Esophagus muscularis mucosa (tissue), 4 donors: ENCODE measurements at regions not wholly inside any gene's neighbourhood (a gene's known extent, or its start where the extent isn't known, plus 50 kb on each side); places are given as distances from the start of the nearest gene placed in this dataset.
"Not testable (repeated sequence)": the region's sequence is repeated elsewhere in the genome, so short reads cannot be mapped to it uniquely, and the experiment has no call there.

Source experiments
- DNase-seq: peaks from one replicate; pipeline ENCODE4 v3.0.0-alpha.2; 2017; ENCODE audit errors: extremely low spot score
- H3K27ac ChIP-seq, 4 donors: fragments of 200-600 bp; sonication (generic); replicated peaks in 1 of 4; 1 replicate in 3 of 4; 2 replicates in 1 of 4; pipeline ENCODE4 v1.5.1; 2016 to 2019; ENCODE audit warnings: mild to moderate bottlenecking in 1 of 4
- H3K27me3 ChIP-seq, 4 donors: fragments of 200-600 bp; sonication (generic); one replicate each; pipeline versions ENCODE4 v1.5.1 to v1.6.0; 2016 to 2019
- H3K36me3 ChIP-seq, 4 donors: fragments of 200-600 bp; sonication (generic); one replicate each; pipeline ENCODE4 v1.5.1; 2016 to 2019
- H3K4me1 ChIP-seq, 4 donors: fragments of 200-600 bp; sonication (generic); one replicate each; pipeline ENCODE4 v1.5.1; 2016 to 2019
- H3K4me3 ChIP-seq, 4 donors: fragments of 200-600 bp; sonication (generic); 1 replicate in 2 of 4; 2 replicates in 2 of 4; pipeline ENCODE4 v1.5.1; 2016 to 2019; ENCODE audit warnings: mild to moderate bottlenecking in 4 of 4, moderate library complexity in 1 of 4
- H3K9me3 ChIP-seq, 4 donors: fragments of 200-600 bp; sonication (generic); 1 replicate in 3 of 4; 2 replicates in 1 of 4; pipeline ENCODE4 v1.5.1; 2016 to 2019
- CTCF ChIP-seq, 3 experiments: fragments of 200-600 bp in 2 of 3; fragments of 450-650 bp in 1 of 3; sonication (generic) in 2 of 3; IDR thresholded peaks; one replicate each; pipeline ENCODE4 v1.5.1; 2017 to 2019; ENCODE audit warnings: antibody characterized with exemption in 3 of 3, mild to moderate bottlenecking in 2 of 3, moderate library complexity in 1 of 3
- EP300 ChIP-seq: sonication (generic); formaldehyde crosslinking; IDR thresholded peaks from one replicate; pipeline ENCODE4 v1.6.1; 2017; ENCODE audit warnings: antibody characterized with exemption
- POLR2A ChIP-seq: fragments of 450-650 bp; IDR thresholded peaks from one replicate; pipeline ENCODE4 v1.6.1; 2017; ENCODE audit warnings: antibody characterized with exemption, moderate library complexity, mild to moderate bottlenecking, low read depth
- POLR2AphosphoS5 ChIP-seq, 2 donors: sonication (generic); formaldehyde crosslinking; IDR thresholded peaks; one replicate each; pipeline ENCODE4 v1.6.1; 2017; ENCODE audit warnings: antibody characterized with exemption in 2 of 2
- WGBS: methylation state at CpG from one replicate; pipeline ENCODE4 v1.1.5; 2018; 5-methylcytosine and 5-hydroxymethylcytosine counted together
- intact Hi-C: fragments of 100-400 bp; cut with DNase I; formaldehyde crosslinking; loops from one replicate; pipeline ENCODE4 v1.15.1; 2023

- no peak for DNase-seq
- Histone ChIP-seq H3K4me1 (no peaks in the 10 kb centered on the region), H3K27me3 (peaks cover 0 to 13% (median 0%) of the 10 kb centered on the region in 4 donors), H3K9me3 (no peaks in the 10 kb centered on the region), H3K36me3 (no peaks in the 10 kb centered on the region), H3K4me3 (no peak overlapping the region), H3K27ac (no peak overlapping the region)
- intact Hi-C loops = no loop called here
- TF ChIP-seq CTCF (IDR thresholded peaks at IDR 0.05) (no peak), POLR2A (no peak), EP300 (no peak), POLR2AphosphoS5 (IDR thresholded peaks at IDR 0.05) (no peak)
- WGBS = 84% methylated on average over 4 of the region's 8 CpGs
Measured at GRCh38 chr12:131413006-131413405, 297.9 kb upstream of the SFSWAP start.

GRCh38 chr12:131413471-131413870 lies 297.4 kb upstream of the SFSWAP start:
- no peak overlapping the region for H3K27ac ChIP-seq
- no peak for DNase-seq
- intact Hi-C loops = no loop called here
- no peaks in the 10 kb centered on the region for H3K36me3 ChIP-seq
- 96% methylated on average over 4 of the region's 12 CpGs for WGBS
- TF ChIP-seq EP300 (no peak), CTCF (IDR thresholded peaks at IDR 0.05) (no peak), POLR2A (no peak), POLR2AphosphoS5 (IDR thresholded peaks at IDR 0.05) (no peak)
- H3K4me3 ChIP-seq = no peak overlapping the region
- H3K27me3 ChIP-seq = peaks cover 0 to 12% (median 0%) of the 10 kb centered on the region in 4 donors
- H3K4me1 ChIP-seq = no peaks in the 10 kb centered on the region
- no peaks in the 10 kb centered on the region for H3K9me3 ChIP-seq

- H3K27ac ChIP-seq, H3K4me1 ChIP-seq, intact Hi-C loops, H3K36me3 ChIP-seq, DNase-seq, H3K4me3 ChIP-seq, H3K9me3 ChIP-seq: not testable (repeated sequence)
- peaks cover 0 to 12% (median 0%) of the 10 kb centered on the region in 4 donors for H3K27me3 ChIP-seq
- WGBS = 71% methylated on average over 2 of the region's 20 CpGs
Measured at GRCh38 chr12:131414155-131414922, 296.6 kb upstream of the SFSWAP start.

GRCh38 chr12:131415781-131416180 lies 295.1 kb upstream of the SFSWAP start:
- Histone ChIP-seq H3K4me1 (no peaks in the 10 kb centered on the region), H3K9me3 (no peaks in the 10 kb centered on the region), H3K36me3 (no peaks in the 10 kb centered on the region), H3K27ac (no peak overlapping the region), H3K4me3 (no peak overlapping the region), H3K27me3 (peaks cover 0 to 13% (median 0%) of the 10 kb centered on the region in 4 donors)
- intact Hi-C loops = no loop called here
- TF ChIP-seq POLR2A (no peak), CTCF (IDR thresholded peaks at IDR 0.05) (no peak), EP300 (no peak), POLR2AphosphoS5 (IDR thresholded peaks at IDR 0.05) (no peak)
- DNase-seq = no peak
- 86% methylated on average over 4 of the region's 4 CpGs for WGBS

GRCh38 chr12:131418121-131418520 lies 292.8 kb upstream of the SFSWAP start:
- intact Hi-C loops = no loop called here
- Histone ChIP-seq H3K4me1 (no peaks in the 10 kb centered on the region), H3K27ac (no peak overlapping the region), H3K4me3 (no peak overlapping the region), H3K27me3 (peaks cover 0 to 13% (median 0%) of the 10 kb centered on the region in 4 donors), H3K36me3 (no peaks in the 10 kb centered on the region), H3K9me3 (no peaks in the 10 kb centered on the region)
- TF ChIP-seq POLR2AphosphoS5 (IDR thresholded peaks at IDR 0.05) (no peak), POLR2A (no peak), CTCF (IDR thresholded peaks at IDR 0.05) (no peak), EP300 (no peak)
- DNase-seq = no peak
- WGBS = 69% methylated on average over 8 of the region's 8 CpGs
